ENCODE measurements at regions not wholly inside any gene's neighbourhood (a gene's known extent, or its start where the extent isn't known, plus 50 kb on each side); places are given as distances from the start of the nearest gene placed in this dataset.

DNA sequence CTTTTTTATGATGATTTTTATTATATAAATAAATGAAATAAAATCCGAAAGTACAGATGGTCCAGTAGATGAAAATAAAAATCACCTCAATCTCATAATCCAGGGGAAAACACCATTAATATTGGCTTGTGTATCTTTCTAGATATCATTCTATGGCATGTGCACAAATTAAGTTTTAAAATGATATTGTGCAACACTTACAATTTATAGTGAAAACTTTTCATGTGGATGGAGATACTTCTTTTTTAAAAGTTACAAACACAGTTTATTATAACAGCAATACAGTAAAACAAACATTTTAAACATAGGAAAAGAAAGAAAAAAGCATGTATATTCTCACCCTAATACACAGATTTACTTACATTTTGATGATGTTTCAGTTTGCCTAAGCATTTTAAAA is 98.9 kb upstream of the RMST start:
- Mint-ChIP-seq H3K27me3 (peaks cover 5% of the 10 kb centered on the region), H3K36me3 (ENCODE audit: low read depth) (no peaks in the 10 kb centered on the region), H3K9me3 (no peaks in the 10 kb centered on the region), H3K4me1 (ENCODE audit: low read depth) (no peaks in the 10 kb centered on the region), H3K4me3 (no peak overlapping the region), H3K27ac (no peak overlapping the region)
- POLR2A ChIA-PET = no interaction called here
- CTCF ChIA-PET = no interaction called here
- ATAC-seq (no peak), DNase-seq (no peak)
- intact Hi-C loops (cut with micrococcal nuclease) = no loop called here
- TF ChIP-seq, protein P1, sequence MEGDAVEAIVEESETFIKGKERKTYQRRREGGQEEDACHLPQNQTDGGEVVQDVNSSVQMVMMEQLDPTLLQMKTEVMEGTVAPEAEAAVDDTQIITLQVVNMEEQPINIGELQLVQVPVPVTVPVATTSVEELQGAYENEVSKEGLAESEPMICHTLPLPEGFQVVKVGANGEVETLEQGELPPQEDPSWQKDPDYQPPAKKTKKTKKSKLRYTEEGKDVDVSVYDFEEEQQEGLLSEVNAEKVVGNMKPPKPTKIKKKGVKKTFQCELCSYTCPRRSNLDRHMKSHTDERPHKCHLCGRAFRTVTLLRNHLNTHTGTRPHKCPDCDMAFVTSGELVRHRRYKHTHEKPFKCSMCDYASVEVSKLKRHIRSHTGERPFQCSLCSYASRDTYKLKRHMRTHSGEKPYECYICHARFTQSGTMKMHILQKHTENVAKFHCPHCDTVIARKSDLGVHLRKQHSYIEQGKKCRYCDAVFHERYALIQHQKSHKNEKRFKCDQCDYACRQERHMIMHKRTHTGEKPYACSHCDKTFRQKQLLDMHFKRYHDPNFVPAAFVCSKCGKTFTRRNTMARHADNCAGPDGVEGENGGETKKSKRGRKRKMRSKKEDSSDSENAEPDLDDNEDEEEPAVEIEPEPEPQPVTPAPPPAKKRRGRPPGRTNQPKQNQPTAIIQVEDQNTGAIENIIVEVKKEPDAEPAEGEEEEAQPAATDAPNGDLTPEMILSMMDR (IDR thresholded peaks at IDR 0.05) = no peak

DNA sequence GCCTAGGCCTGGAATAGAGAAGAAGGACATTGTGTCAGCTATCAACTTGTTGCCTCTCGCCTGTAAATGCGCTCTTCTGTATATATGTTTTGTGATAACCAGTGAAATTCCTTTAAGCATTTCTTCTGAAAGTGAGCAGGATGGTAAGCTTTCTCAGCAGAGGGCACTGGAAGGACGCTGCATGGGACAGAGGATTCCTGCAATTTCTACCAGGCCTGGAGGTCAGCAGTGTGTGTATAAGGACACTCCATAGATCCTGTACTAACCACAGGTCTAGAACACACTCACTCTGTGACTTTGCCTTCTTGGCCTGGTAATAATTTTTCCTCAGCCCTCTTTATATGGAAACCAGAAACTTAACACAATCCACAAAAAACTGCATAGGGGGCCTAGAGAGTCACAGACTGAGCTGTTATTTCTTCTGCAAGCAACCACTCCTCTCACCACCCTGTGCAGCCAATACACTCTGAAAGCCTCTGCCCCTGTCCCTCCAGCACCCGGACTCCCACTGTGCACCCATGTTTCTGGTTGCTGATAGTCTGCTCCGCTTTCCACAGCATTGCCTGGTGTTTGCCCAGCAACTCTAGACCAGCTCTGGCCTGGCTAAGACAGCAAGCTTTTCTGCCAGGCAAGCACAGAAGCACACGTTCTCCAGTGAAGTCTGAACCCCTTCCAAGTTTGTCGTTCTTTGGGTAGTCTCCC is 94.0 kb upstream of the RMST start:
- CTCF ChIA-PET = no interaction called here
- DNase-seq (no peak), ATAC-seq (no peak)
- Mint-ChIP-seq H3K36me3 (ENCODE audit: low read depth) (no peaks in the 10 kb centered on the region), H3K9me3 (no peaks in the 10 kb centered on the region), H3K27ac (no peak overlapping the region), H3K4me1 (ENCODE audit: low read depth) (no peaks in the 10 kb centered on the region), H3K4me3 (no peak overlapping the region), H3K27me3 (peaks cover 5% of the 10 kb centered on the region)
- intact Hi-C loops (cut with micrococcal nuclease) = no loop called here
- POLR2A ChIA-PET = no interaction called here
- TF ChIP-seq, protein P1 (IDR thresholded peaks at IDR 0.05) = no peak

DNA sequence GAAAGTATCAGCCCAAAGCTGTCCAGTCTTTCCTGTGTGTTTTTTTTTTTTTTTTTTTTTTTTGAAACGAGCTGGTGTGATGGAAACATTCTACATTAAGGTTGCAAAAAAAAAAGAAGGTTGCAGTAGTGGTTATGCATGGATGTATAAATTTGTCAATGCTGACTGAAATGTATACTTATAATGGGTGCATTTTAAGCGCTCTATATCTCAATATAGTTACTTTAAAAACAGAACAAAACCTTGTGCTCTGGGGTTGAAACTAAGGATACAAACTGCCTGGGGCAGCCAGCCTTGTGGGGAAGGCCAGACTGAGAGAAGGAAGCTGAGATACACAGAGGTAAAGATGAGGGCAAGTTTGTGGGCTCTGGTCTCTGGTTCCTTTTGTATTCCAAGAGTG is 87.3 kb upstream of the RMST start:
- H3K9me3 Mint-ChIP-seq = no peaks in the 10 kb centered on the region
- ChIA-PET POLR2A (no interaction called here), CTCF (no interaction called here)
- H3K4me1 Mint-ChIP-seq (ENCODE audit: low read depth) = no peaks in the 10 kb centered on the region
- ATAC-seq (no peak), DNase-seq (no peak)
- no peaks in the 10 kb centered on the region for H3K27me3 Mint-ChIP-seq
- H3K27ac Mint-ChIP-seq = no peak overlapping the region
- H3K36me3 Mint-ChIP-seq (ENCODE audit: low read depth) = no peaks in the 10 kb centered on the region
- no peak overlapping the region for H3K4me3 Mint-ChIP-seq
- intact Hi-C loops (cut with micrococcal nuclease) = no loop called here
- TF ChIP-seq, protein P1 (IDR thresholded peaks at IDR 0.05) = no peak

DNA sequence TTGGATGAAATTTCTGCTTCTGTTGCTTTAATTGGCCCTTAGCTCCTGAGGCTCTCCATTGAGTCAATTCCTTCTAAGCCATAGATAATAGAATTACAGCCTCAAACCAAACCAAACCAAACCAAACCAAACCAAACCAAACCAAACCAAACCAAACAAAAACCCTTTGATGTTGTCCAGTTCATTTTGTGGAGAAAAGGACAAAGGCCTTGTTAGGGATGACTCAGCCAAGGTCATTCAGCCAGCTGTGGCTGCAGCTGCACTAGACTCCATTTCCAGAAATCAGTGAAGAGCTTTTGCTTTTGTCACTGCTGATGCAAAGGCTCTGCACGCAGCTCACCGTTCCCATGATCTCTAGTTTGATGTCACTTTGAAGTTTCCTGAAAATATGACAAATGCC is 82.2 kb upstream of the RMST start:
- CTCF ChIA-PET = interaction anchor here (0.7 kb wide), 1 partner anchor 22 kb away, joined by 3 read pairs; no protein-coding TSS in a partner anchor
- H3K36me3 Mint-ChIP-seq (ENCODE audit: low read depth) = no peaks in the 10 kb centered on the region
- POLR2A ChIA-PET = no interaction called here
- DNase-seq (no peak), ATAC-seq (no peak)
- H3K9me3 Mint-ChIP-seq = no peaks in the 10 kb centered on the region
- H3K27me3 Mint-ChIP-seq = peaks cover 1% of the 10 kb centered on the region
- no peak overlapping the region for H3K27ac Mint-ChIP-seq
- no peak overlapping the region for H3K4me3 Mint-ChIP-seq
- intact Hi-C loops (cut with micrococcal nuclease) = no loop called here
- no peaks in the 10 kb centered on the region for H3K4me1 Mint-ChIP-seq (ENCODE audit: low read depth)
- TF ChIP-seq, protein P1 (IDR thresholded peaks at IDR 0.05) = no peak

DNA sequence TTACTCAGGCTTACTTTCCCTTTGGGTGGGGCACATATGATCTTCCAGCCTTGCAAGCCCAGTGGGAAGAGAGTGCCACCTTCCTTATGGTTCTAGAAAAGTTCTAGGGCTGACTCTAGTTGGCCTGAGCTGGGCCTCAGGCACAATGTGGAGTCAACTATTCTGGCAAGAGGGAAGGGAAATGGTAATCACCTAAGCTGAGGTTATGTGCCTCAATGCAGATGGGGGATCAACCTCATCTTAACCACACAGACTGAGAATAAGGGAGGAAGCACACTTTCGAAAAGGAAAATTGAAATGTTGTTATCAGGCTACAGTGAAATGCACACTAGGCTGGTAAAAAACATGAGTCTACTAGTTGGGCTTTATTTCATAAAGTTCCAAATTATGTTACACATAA is 77.5 kb upstream of the RMST start:
- CTCF ChIA-PET = no interaction called here
- H3K9me3 Mint-ChIP-seq = no peaks in the 10 kb centered on the region
- H3K4me1 Mint-ChIP-seq (ENCODE audit: low read depth) = no peaks in the 10 kb centered on the region
- H3K27ac Mint-ChIP-seq = no peak overlapping the region
- TF ChIP-seq, protein P1 (IDR thresholded peaks at IDR 0.05) = no peak
- peaks cover 6% of the 10 kb centered on the region for H3K27me3 Mint-ChIP-seq
- DNase-seq (no peak), ATAC-seq (no peak)
- intact Hi-C loops (cut with micrococcal nuclease) = no loop called here
- POLR2A ChIA-PET = no interaction called here
- no peaks in the 10 kb centered on the region for H3K36me3 Mint-ChIP-seq (ENCODE audit: low read depth)
- H3K4me3 Mint-ChIP-seq = no peak overlapping the region

Measured in activated CD8-positive, alpha-beta T cell treated with anti-CD3 and anti-CD28 coated beads for 36 hours (primary cell).